ENCODE measurements at regions not wholly inside any gene's neighbourhood (a gene's known extent, or its start where the extent isn't known, plus 50 kb on each side); places are given as distances from the start of the nearest gene placed in this dataset.

DNA sequence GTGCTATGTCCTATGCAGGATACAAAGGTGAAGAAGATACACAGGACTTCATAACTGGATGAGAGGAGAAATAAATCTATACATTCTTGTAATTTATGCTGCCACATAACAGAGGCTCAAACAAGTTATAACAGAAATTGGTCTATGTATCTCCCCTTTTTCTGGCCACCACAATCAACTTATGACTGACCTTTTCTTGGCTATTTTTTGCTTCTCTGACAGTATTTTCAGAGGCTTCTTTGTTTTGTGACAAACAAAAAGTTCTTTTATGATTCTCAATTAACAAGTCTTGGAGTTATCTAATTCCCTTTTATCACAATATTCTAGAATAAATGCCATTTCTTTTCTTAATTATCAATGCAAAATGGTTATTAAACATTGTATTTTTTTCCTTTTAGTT is 953.0 kb upstream of the ZWINT start:
- no peak for TF ChIP-seq CTCF (IDR thresholded peaks at IDR 0.05)
- TF ChIP-seq POLR2A (IDR thresholded peaks at IDR 0.05), result no peak
- TF ChIP-seq POLR2AphosphoS5 (IDR thresholded peaks at IDR 0.05), result no peak
- TF ChIP-seq EP300 (IDR thresholded peaks at IDR 0.05), result no peak

Data from stomach (tissue), 4 donors.